GM23338 (cell line): ENCODE measurements at regions not wholly inside any gene's neighbourhood (a gene's known extent, or its start where the extent isn't known, plus 50 kb on each side); places are given as distances from the start of the nearest gene placed in this dataset.

ENCODE experiments used
- EZH2 ChIP-seq: fragments of 200-600 bp; sonication (generic); IDR thresholded peaks from one replicate; pipeline ENCODE4 v1.8.0; 2017; ENCODE audit warnings: antibody characterized with exemption, mild to moderate bottlenecking, low read depth; ENCODE audit not compliant: unreplicated experiment
- EZH2phosphoT487 ChIP-seq: fragments of 200-600 bp; sonication (generic); IDR thresholded peaks from one replicate; pipeline ENCODE4 v1.8.1; 2018; ENCODE audit warnings: antibody characterized with exemption; ENCODE audit not compliant: unreplicated experiment
- NANOG ChIP-seq: IDR thresholded peaks from 2 replicates; pipeline ENCODE4 v1.6.1; 2016; ENCODE audit warnings: antibody characterized with exemption, borderline replicate concordance
- POLR2AphosphoS5 ChIP-seq: IDR thresholded peaks from 2 replicates; pipeline ENCODE4 v1.6.1; 2016; ENCODE audit warnings: antibody characterized with exemption, low read depth
- ZNF114 ChIP-seq: fragments of 250-450 bp; sonication (Bioruptor Pico); IDR thresholded peaks from 2 replicates; pipeline ENCODE4 v1.5.0; 2020; ENCODE audit warnings: mild to moderate bottlenecking, moderate library complexity
- TF ChIP-seq, protein P1 (sequence below), 2 experiments: fragments of 200-600 bp in 1 of 2; sonication (generic) in 1 of 2; conservative IDR thresholded peaks; 2 replicates each; pipeline versions ENCODE4 v1.5.1 to v1.6.1; 2016 to 2017; ENCODE audit warnings: antibody characterized with exemption in 2 of 2, low read depth in 2 of 2, mild to moderate bottlenecking in 2 of 2, moderate library complexity in 1 of 2
- TF ChIP-seq, protein P2 (sequence below): IDR thresholded peaks from one replicate; pipeline ENCODE4 v1.6.1; 2018; ENCODE audit warnings: antibody characterized with exemption; ENCODE audit not compliant: unreplicated experiment
- TF ChIP-seq, protein P3 (sequence below): IDR thresholded peaks from 2 replicates; pipeline ENCODE4 v1.6.1; 2016; ENCODE audit warnings: antibody characterized with exemption
- TF ChIP-seq, protein P4 (sequence below): fragments of 250-450 bp; sonication (Bioruptor Pico); IDR thresholded peaks from 2 replicates; pipeline ENCODE4 v1.5.0; 2020; ENCODE audit warnings: mild to moderate bottlenecking, moderate library complexity

DNA sequence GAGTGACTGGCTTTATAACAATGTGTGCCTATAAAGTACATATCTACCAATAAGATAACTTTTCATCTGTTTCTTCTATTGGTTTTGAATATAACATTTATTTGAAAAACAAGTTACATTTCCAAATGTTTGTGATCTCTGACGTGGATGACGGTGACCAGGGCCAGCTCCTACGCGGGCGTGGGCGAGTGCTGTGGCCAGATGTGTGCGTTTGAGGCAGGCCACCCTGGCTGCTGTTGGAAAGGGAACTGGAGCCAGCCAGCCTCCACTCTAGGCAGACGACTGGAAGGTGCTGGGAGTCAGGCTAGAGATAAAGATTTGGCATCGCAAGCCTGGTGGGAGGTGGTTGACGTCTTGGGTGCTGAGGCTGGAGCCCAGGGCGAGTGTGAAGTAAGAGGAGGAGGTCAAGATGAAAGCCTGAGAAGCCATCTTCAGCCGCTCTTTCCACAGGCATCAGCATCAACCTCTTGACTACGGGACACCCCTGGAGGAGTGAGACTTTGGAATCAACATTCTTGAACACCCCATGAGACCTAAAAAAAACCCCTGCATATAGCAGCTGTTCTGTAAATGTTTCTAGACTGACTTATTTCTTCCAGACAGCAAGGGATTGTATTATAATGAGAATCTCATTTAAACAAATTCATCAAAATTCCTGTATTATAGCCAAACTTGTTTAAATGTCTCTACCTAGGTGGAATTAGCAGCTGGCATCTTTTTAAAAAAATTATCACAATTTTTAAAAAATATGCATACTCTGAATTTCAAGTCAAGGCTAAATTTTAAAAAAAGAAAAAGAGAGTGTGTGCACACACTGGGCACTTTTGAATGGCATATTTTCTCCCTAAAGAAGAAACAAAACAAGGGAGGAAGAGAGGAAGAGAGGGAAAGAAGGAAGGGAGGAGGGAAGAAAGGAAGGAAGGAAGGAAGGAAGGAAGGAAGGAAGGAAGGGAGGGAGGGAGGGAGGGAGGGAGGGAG is 112.5 kb upstream of the SLC44A3 start:
- TF ChIP-seq, protein P1, sequence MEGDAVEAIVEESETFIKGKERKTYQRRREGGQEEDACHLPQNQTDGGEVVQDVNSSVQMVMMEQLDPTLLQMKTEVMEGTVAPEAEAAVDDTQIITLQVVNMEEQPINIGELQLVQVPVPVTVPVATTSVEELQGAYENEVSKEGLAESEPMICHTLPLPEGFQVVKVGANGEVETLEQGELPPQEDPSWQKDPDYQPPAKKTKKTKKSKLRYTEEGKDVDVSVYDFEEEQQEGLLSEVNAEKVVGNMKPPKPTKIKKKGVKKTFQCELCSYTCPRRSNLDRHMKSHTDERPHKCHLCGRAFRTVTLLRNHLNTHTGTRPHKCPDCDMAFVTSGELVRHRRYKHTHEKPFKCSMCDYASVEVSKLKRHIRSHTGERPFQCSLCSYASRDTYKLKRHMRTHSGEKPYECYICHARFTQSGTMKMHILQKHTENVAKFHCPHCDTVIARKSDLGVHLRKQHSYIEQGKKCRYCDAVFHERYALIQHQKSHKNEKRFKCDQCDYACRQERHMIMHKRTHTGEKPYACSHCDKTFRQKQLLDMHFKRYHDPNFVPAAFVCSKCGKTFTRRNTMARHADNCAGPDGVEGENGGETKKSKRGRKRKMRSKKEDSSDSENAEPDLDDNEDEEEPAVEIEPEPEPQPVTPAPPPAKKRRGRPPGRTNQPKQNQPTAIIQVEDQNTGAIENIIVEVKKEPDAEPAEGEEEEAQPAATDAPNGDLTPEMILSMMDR (conservative IDR thresholded peaks at IDR 0.05; ENCODE audit: low read depth in 2 of 2) = no peak
- TF ChIP-seq, protein P2, sequence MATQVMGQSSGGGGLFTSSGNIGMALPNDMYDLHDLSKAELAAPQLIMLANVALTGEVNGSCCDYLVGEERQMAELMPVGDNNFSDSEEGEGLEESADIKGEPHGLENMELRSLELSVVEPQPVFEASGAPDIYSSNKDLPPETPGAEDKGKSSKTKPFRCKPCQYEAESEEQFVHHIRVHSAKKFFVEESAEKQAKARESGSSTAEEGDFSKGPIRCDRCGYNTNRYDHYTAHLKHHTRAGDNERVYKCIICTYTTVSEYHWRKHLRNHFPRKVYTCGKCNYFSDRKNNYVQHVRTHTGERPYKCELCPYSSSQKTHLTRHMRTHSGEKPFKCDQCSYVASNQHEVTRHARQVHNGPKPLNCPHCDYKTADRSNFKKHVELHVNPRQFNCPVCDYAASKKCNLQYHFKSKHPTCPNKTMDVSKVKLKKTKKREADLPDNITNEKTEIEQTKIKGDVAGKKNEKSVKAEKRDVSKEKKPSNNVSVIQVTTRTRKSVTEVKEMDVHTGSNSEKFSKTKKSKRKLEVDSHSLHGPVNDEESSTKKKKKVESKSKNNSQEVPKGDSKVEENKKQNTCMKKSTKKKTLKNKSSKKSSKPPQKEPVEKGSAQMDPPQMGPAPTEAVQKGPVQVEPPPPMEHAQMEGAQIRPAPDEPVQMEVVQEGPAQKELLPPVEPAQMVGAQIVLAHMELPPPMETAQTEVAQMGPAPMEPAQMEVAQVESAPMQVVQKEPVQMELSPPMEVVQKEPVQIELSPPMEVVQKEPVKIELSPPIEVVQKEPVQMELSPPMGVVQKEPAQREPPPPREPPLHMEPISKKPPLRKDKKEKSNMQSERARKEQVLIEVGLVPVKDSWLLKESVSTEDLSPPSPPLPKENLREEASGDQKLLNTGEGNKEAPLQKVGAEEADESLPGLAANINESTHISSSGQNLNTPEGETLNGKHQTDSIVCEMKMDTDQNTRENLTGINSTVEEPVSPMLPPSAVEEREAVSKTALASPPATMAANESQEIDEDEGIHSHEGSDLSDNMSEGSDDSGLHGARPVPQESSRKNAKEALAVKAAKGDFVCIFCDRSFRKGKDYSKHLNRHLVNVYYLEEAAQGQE = no peak
- TF ChIP-seq EZH2 (no peak), POLR2AphosphoS5 (no peak), NANOG (no peak), EZH2phosphoT487 (no peak), ZNF114 (CRISPR knock-in tag) (no peak)
- TF ChIP-seq, protein P3, sequence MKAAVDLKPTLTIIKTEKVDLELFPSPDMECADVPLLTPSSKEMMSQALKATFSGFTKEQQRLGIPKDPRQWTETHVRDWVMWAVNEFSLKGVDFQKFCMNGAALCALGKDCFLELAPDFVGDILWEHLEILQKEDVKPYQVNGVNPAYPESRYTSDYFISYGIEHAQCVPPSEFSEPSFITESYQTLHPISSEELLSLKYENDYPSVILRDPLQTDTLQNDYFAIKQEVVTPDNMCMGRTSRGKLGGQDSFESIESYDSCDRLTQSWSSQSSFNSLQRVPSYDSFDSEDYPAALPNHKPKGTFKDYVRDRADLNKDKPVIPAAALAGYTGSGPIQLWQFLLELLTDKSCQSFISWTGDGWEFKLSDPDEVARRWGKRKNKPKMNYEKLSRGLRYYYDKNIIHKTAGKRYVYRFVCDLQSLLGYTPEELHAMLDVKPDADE = no peak
- TF ChIP-seq, protein P4, sequence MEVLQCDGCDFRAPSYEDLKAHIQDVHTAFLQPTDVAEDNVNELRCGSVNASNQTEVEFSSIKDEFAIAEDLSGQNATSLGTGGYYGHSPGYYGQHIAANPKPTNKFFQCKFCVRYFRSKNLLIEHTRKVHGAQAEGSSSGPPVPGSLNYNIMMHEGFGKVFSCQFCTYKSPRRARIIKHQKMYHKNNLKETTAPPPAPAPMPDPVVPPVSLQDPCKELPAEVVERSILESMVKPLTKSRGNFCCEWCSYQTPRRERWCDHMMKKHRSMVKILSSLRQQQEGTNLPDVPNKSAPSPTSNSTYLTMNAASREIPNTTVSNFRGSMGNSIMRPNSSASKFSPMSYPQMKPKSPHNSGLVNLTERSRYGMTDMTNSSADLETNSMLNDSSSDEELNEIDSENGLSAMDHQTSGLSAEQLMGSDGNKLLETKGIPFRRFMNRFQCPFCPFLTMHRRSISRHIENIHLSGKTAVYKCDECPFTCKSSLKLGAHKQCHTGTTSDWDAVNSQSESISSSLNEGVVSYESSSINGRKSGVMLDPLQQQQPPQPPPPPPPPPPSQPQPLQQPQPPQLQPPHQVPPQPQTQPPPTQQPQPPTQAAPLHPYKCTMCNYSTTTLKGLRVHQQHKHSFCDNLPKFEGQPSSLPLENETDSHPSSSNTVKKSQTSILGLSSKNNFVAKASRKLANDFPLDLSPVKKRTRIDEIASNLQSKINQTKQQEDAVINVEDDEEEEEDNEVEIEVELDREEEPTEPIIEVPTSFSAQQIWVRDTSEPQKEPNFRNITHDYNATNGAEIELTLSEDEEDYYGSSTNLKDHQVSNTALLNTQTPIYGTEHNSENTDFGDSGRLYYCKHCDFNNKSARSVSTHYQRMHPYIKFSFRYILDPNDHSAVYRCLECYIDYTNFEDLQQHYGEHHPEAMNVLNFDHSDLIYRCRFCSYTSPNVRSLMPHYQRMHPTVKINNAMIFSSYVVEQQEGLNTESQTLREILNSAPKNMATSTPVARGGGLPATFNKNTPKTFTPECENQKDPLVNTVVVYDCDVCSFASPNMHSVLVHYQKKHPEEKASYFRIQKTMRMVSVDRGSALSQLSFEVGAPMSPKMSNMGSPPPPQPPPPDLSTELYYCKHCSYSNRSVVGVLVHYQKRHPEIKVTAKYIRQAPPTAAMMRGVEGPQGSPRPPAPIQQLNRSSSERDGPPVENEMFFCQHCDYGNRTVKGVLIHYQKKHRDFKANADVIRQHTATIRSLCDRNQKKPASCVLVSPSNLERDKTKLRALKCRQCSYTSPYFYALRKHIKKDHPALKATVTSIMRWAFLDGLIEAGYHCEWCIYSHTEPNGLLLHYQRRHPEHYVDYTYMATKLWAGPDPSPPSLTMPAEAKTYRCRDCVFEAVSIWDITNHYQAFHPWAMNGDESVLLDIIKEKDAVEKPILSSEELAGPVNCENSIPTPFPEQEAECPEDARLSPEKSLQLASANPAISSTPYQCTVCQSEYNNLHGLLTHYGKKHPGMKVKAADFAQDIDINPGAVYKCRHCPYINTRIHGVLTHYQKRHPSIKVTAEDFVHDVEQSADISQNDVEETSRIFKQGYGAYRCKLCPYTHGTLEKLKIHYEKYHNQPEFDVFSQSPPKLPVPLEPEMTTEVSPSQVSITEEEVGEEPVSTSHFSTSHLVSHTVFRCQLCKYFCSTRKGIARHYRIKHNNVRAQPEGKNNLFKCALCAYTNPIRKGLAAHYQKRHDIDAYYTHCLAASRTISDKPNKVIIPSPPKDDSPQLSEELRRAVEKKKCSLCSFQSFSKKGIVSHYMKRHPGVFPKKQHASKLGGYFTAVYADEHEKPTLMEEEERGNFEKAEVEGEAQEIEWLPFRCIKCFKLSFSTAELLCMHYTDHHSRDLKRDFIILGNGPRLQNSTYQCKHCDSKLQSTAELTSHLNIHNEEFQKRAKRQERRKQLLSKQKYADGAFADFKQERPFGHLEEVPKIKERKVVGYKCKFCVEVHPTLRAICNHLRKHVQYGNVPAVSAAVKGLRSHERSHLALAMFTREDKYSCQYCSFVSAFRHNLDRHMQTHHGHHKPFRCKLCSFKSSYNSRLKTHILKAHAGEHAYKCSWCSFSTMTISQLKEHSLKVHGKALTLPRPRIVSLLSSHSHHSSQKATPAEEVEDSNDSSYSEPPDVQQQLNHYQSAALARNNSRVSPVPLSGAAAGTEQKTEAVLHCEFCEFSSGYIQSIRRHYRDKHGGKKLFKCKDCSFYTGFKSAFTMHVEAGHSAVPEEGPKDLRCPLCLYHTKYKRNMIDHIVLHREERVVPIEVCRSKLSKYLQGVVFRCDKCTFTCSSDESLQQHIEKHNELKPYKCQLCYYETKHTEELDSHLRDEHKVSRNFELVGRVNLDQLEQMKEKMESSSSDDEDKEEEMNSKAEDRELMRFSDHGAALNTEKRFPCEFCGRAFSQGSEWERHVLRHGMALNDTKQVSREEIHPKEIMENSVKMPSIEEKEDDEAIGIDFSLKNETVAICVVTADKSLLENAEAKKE (CRISPR knock-in tag) = no peak
